GM21528 (cell line): ENCODE measurements at regions not wholly inside any gene's neighbourhood (a gene's known extent, or its start where the extent isn't known, plus 50 kb on each side); places are given as distances from the start of the nearest gene placed in this dataset.

Source experiments
- ATAC-seq: cut with Tn5 transposase; IDR thresholded peaks from one replicate; pipeline ENCODE4 v1.9.1; 2021; ENCODE audit warnings: mild to moderate bottlenecking, moderate library complexity; ENCODE audit not compliant: unreplicated experiment, low FRiP score

- ATAC-seq: no peak
Measured at GRCh38 chr3:157816896-157817295, 289.3 kb downstream of the SHOX2 start.

- ATAC-seq: no peak
Measured at GRCh38 chr3:157816296-157816695, 289.9 kb downstream of the SHOX2 start.

DNA sequence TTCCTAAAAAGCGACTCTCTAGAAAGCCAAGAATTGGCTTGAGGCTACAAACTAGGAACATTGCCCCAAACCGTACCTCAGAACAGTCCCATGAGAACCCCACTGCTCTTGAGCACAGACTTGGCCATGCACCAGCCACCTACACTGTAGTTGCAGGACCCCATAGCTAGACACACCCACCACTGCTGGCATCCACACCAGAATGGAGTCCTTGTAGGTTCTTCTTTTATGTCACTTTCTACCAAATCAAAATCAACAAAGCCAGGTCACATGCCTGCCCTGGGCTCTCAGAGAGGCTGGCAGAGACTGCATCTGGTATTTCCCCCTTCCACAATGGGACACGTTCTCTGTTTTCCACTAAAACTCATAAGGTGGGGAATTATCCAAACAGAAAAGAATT lies 290.5 kb downstream of the SHOX2 start:
- no peak for ATAC-seq

DNA sequence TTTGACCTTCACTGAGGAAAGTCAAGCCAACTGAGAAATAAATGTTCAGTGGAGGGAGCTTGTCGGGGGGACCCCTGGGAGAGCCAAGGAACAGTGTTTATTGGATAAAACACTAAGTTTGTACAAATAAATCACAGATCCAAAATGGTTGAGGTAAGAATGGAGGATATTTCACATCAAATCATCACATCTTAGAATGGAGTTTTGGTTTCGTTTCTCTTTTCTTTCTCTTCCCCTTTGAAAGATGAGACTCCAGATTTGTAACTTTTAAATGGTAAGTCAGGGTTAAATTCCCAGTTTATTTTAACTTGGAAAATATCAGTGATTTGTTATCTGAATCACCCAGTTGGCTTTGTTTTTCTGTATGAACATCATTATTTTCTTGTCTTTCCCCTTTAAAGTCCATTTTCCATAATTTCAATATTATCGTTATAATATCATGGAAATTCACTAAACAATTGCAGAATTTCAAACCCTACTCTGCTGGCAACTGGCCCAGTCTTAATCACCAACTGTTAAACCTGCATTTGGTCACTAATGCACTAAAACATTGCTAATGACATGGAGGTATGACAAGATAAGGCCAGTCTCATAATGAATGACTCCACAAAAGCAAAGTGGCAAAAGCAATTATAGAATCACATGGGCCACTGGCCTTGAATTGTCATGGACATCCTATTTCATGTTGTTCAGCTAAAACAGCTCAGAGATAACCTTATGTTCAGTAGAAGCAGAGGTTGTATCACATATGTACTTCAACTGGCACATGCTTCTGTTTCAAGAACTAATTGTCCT lies 295.1 kb downstream of the SHOX2 start:
- no peak for ATAC-seq

DNA sequence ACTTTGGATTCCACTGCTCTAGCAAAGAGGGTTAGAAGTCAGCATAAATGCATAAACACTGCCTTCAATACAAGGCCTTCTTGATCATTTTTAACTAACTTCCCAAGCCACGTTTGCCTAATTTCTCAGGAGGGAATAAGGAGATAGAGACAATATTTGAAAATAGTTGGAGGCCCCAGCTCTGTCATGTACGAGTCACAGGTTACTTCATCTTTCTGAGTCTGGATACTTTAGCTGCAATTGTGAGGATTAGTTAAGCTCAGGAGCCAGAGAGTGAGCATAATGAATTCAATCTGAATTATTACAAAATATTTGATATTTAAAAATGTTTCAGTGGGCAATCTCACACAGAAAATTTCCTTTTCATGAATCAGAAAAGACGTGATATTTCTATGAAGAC lies 298.9 kb downstream of the SHOX2 start:
- ATAC-seq: no peak

DNA sequence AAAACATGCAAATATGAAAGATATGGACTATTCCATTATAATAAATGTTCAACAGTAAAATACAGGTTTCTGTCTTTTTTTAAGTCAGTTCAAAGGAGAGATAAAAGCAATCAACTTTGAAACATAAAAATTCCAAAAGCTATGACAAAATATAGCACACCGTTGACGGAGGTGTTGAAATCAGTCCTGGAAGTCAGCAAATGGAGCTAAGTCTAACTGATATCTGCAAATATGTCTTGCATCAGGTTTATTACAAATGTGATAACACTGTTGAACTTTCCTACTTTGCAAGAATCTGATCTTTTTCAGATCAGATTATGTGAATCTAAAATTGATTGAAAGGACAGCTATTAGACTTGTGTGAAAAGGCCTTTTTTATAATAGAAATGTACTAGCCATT lies 300.7 kb downstream of the SHOX2 start:
- no peak for ATAC-seq

DNA sequence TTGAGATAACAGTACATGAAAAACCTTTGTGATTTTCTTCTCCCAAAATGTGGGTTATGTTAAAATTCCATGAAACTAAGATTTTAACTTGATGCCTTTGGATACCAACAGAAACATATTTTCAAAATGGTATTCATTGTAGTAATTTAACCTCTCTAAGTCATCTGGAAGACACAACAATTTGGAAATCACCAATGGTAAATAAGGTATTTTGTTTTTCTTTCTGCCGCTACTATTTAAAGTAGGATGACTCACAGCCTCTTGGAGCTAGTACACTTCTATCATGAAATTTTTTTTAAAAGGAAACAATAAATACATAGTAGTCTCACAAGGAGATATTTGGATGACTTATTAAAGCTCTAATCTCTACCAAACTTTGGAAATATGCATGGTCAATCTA lies 291.6 kb upstream of the VEPH1 start:
- no peak for ATAC-seq

DNA sequence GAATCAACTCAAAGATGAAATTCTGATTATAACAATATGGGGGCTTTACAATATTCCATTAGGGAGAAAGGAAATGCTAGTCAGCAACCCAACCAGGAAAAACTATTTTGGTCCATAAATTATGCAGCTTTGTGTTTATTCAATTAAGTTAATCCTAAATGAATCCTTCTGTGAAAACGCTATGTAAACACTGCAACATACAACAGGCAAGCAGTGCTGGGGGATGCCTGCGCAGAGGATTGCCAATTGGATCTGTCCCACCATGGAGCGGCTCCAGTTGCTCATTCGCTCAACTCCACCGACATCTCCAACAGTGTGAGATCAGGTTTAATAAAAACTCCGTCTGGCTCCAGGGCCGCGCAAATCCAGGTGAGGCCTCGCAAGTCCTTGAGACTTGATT lies 290.5 kb upstream of the VEPH1 start:
- ATAC-seq: no peak

DNA sequence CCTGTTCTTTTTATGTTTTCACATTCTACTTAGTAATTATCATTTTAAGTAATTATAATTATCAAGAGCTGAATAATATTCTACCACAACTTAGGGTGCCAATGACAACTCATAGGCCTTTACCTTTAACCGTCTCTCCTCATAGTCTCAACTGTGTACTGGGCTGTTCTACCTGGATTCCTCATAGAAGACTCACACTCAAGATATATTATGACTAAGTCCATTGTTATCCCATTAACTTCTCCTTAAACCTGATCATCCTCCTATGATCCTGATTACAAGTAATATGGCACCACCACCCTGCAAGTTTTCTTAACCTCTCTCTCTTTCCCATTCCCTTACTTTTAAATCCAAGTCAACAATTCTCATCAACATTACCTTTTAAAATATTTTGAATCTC lies 285.9 kb upstream of the VEPH1 start:
- no peak for ATAC-seq

DNA sequence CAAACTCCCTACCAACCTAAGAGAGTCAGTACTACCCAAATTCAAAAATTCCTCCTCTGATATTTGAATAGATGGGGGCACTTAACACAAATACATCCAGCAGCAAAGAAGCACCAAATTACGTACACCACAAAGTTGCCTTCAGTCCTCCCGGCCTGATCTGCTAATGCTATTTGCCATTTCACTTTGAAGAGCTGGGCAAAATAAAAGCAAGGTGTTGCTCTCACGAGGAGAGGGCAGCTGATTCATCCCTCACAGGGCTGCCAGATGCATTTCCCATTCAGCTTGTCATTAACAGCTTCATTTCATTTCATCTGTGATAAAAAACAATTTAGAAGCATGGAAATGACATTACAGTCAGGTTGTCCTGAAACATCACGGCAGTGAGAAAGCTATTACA lies 283.4 kb upstream of the VEPH1 start:
- no peak for ATAC-seq

DNA sequence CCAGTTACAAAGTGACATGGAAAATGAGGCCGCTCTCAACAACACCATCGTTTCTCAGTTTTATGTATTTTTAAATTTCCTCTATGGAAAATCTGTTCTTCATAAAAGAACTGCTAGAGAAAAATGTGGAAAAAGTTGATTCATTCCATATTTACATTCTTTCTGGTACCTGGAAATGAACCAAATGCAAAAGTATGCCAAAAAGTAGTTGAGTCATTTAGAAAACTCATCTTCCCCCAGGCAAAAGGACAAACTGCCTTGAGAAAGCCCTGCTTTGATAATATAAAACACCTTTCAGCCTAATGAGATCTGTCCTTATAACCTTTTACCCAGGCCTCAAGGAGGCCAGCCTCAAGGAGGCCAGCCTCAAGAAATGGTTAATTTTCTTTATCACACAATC lies 283.0 kb upstream of the VEPH1 start:
- ATAC-seq: no peak

GRCh38 chr3:157785102-157785826 lies 282.0 kb upstream of the VEPH1 start:
- ATAC-seq: no peak

DNA sequence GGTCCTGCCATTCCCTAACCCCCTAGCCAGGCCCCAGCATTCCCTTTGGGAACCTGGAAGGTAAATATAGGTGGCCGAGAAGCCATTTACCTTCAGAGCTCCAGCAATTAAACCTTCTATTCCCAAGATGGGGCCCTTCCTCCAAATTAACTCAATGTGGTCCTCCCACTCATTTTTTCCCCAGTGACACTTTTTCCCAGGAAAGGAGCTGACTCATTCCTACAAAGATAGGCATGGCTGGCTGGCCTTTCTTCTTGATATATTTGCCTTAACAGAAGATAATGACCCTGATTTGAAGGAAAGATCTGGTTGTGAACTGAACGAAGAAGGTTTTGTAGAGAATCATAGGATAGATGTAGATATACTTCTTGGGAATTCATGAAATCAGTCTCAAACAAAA lies 279.0 kb upstream of the VEPH1 start:
- ATAC-seq: no peak

GRCh38 chr3:157776861-157777260 lies 273.6 kb upstream of the VEPH1 start:
- ATAC-seq: no peak

DNA sequence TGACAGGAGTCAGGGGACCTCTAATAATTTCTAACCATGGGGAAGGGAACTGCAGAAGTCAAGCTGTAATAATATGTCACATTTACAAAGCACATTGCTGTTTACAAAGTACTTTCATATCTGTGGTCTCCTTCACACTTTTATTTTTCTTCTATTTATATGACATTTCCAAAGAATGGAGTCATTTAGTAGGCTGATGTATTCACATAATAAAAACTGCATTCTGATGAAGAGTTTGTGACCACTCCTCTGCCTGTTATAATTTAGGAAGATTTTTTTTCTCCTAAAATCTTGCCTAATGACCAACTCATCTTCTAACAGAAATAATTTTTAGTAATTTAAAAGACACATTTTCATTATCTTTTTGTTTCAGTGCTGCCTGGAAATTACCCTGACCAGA lies 272.2 kb upstream of the VEPH1 start:
- no peak for ATAC-seq

DNA sequence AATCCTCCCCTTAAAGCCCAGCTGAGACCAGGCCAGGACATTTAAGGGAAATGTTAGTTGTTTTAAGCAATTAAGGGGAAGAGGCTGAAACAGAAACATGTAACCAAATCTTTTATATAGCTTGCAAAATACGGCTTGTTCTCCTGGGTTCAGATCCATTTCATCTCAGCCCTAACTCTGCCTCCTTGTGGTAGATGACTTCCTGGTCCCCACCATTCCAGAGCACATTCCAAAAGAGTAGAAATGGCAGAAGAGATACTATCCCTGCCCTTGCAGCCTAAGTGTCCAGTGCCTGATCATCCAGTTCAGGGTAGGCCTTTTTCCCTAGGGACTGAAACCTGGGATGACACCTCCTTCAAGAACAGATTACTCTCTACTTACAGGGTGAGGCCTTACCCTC lies 266.2 kb upstream of the VEPH1 start:
- no peak for ATAC-seq

GRCh38 chr3:157767607-157768006 lies 264.4 kb upstream of the VEPH1 start:
- no peak for ATAC-seq

GRCh38 chr3:157763644-157764043 lies 260.4 kb upstream of the VEPH1 start:
- ATAC-seq: no peak

DNA sequence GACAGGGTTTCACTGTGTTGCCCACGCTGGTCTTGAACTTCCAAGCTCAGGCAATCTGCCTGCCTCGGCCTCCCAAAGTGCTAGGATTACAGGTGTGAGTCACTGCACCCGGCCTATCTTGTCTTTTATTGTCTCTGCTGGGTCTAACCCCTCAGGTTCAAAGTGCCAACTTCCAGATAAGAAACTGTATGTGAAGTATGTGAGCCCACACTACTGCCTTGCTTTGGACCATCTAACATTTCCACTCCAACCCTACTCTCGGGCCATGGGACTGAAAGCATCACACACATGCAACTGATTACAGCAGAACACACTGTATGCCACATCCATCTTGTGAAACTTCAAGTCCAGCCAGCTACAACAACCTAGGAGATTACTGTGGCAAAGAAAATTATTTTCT lies 256.1 kb upstream of the VEPH1 start:
- no peak for ATAC-seq

GRCh38 chr3:157755233-157755632 lies 252.0 kb upstream of the VEPH1 start:
- ATAC-seq: no peak

DNA sequence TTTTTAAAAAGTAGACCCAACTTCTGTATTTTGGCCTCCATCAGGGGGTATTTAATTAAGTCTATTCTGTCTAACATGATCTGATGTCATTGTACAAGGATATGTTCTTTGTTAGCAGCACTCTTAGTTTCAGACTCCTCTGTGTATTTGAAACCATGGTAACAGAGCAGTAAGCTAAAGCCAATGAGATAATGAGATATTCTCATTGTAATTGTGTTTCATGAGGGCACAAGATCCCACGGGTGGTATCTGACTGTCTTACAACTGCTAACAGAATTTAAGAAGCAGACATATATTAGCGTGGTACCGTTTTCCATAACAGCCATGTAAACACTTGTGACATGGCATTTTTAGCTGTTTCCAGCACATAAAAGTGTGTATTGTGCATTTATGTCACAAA lies 251.2 kb upstream of the VEPH1 start:
- no peak for ATAC-seq

- ATAC-seq: no peak
Measured at GRCh38 chr3:157753787-157754136, 250.5 kb upstream of the VEPH1 start.
